Neuronal stem cell (in vitro differentiated cells): ENCODE measurements at regions not wholly inside any gene's neighbourhood (a gene's known extent, or its start where the extent isn't known, plus 50 kb on each side); places are given as distances from the start of the nearest gene placed in this dataset.
"Not testable (repeated sequence)": the region's sequence is repeated elsewhere in the genome, so short reads cannot be mapped to it uniquely, and the experiment has no call there.

Source experiments
- DNase-seq: peaks from one replicate; pipeline ENCODE4 v3.0.0-alpha.2; 2013; ENCODE audit warnings: low spot score
- H2AFZ ChIP-seq: one replicate; pipeline ENCODE4 v1.6.1; 2013; ENCODE audit warnings: mild to moderate bottlenecking, low read length, inconsistent platforms
- H2AK5ac ChIP-seq: 2 replicates; pipeline ENCODE4 v1.6.1; 2013; ENCODE audit warnings: low read depth, mild to moderate bottlenecking, inconsistent platforms, low read length, moderate library complexity, mixed read lengths
- H2BK120ac ChIP-seq: 2 replicates; pipeline ENCODE4 v1.6.1; 2013; ENCODE audit warnings: low read depth, mild to moderate bottlenecking, inconsistent platforms, low read length, moderate library complexity, mixed read lengths
- H2BK12ac ChIP-seq: one replicate; pipeline ENCODE4 v1.6.1; 2013; ENCODE audit warnings: low read length, inconsistent platforms
- H2BK15ac ChIP-seq: 2 replicates; pipeline ENCODE4 v1.6.1; 2013; ENCODE audit warnings: mild to moderate bottlenecking, low read length, inconsistent platforms, mixed read lengths
- H2BK5ac ChIP-seq: one replicate; pipeline ENCODE4 v1.6.1; 2013; ENCODE audit warnings: inconsistent platforms, mild to moderate bottlenecking, low read length, moderate library complexity
- H3K14ac ChIP-seq: one replicate; pipeline ENCODE4 v1.6.1; 2013; ENCODE audit warnings: low read length, inconsistent platforms
- H3K18ac ChIP-seq: 2 replicates; pipeline ENCODE4 v1.6.1; 2013; ENCODE audit warnings: low read length, inconsistent platforms
- H3K23ac ChIP-seq: 2 replicates; pipeline ENCODE4 v1.6.1; 2013; ENCODE audit warnings: low read depth, mild to moderate bottlenecking, mixed read lengths, low read length, inconsistent platforms; ENCODE audit not compliant: poor library complexity
- H3K27ac ChIP-seq: replicated peaks from 3 replicates; pipeline ENCODE4 v1.5.1; 2013; ENCODE audit warnings: low read length, inconsistent platforms
- H3K27me3 ChIP-seq, 3 experiments: 2 replicates each; pipeline ENCODE4 v1.6.1; 2013; ENCODE audit warnings: low read length in 3 of 3, mild to moderate bottlenecking in 2 of 3, inconsistent platforms in 1 of 3, low read depth in 1 of 3, mixed read lengths in 1 of 3, moderate library complexity in 1 of 3; ENCODE audit not compliant: control insufficient read depth in 3 of 3, insufficient read depth in 3 of 3
- H3K36me3 ChIP-seq, 2 donors: replicated peaks in 1 of 2; 2 replicates each; pipeline ENCODE4 v1.6.1; 2013; ENCODE audit warnings: low read length in 2 of 2; ENCODE audit not compliant: control insufficient read depth in 2 of 2, insufficient read depth in 2 of 2
- H3K4ac ChIP-seq: 2 replicates; pipeline ENCODE4 v1.6.1; 2013; ENCODE audit warnings: inconsistent platforms, mild to moderate bottlenecking, low read length, moderate library complexity
- H3K4me1 ChIP-seq, 2 donors: 1 replicate in 1 of 2; 2 replicates in 1 of 2; pipeline ENCODE4 v1.6.1; 2013; ENCODE audit warnings: low read length in 2 of 2, low read depth in 1 of 2; ENCODE audit not compliant: control insufficient read depth in 2 of 2, insufficient read depth in 1 of 2
- H3K4me2 ChIP-seq: one replicate; pipeline ENCODE4 v1.6.1; 2013; ENCODE audit warnings: mild to moderate bottlenecking, low read length, inconsistent platforms; ENCODE audit not compliant: insufficient read depth, poor library complexity, severe bottlenecking
- H3K4me3 ChIP-seq, 2 donors: 2 replicates each; pipeline ENCODE4 v1.5.1; 2013; ENCODE audit warnings: low read length in 2 of 2, mild to moderate bottlenecking in 2 of 2, inconsistent platforms in 1 of 2, moderate library complexity in 1 of 2
- H3K79me1 ChIP-seq: one replicate; pipeline ENCODE4 v1.6.1; 2013; ENCODE audit warnings: low read depth, mild to moderate bottlenecking, inconsistent platforms, low read length, moderate library complexity
- H3K9ac ChIP-seq: one replicate; pipeline ENCODE4 v1.6.1; 2013; ENCODE audit warnings: mild to moderate bottlenecking, low read depth, low read length, inconsistent platforms; ENCODE audit not compliant: poor library complexity
- H3K9me3 ChIP-seq, 2 donors: replicated peaks in 1 of 2; 2 replicates each; pipeline versions ENCODE3 to v1.6.1; 2013; ENCODE audit warnings: low read length in 2 of 2, mild to moderate bottlenecking in 2 of 2, inconsistent platforms in 1 of 2, low read depth in 1 of 2, mixed read lengths in 1 of 2, moderate library complexity in 1 of 2; ENCODE audit not compliant: control insufficient read depth in 2 of 2, insufficient read depth in 1 of 2
- H4K8ac ChIP-seq: one replicate; pipeline ENCODE4 v1.6.1; 2013; ENCODE audit warnings: low read depth, mild to moderate bottlenecking, inconsistent platforms, low read length, moderate library complexity
- H4K91ac ChIP-seq: one replicate; pipeline ENCODE4 v1.6.1; 2013; ENCODE audit warnings: low read length, low read depth, mild to moderate bottlenecking, inconsistent platforms; ENCODE audit not compliant: poor library complexity
- WGBS, 2 donors: extraction: QIAGEN DNeasy Blood & Tissue Kit; methylation state at CpG; one replicate each; pipeline ENCODE4 v1.1.7; 2013; ENCODE audit warnings: missing lambda C conversion rate in 2 of 2, mixed read lengths in 1 of 2; ENCODE audit not compliant: insufficient read length in 2 of 2, insufficient replicate concordance in 1 of 2; ENCODE audit errors: extremely low coverage in 2 of 2; 5-methylcytosine and 5-hydroxymethylcytosine counted together

DNA sequence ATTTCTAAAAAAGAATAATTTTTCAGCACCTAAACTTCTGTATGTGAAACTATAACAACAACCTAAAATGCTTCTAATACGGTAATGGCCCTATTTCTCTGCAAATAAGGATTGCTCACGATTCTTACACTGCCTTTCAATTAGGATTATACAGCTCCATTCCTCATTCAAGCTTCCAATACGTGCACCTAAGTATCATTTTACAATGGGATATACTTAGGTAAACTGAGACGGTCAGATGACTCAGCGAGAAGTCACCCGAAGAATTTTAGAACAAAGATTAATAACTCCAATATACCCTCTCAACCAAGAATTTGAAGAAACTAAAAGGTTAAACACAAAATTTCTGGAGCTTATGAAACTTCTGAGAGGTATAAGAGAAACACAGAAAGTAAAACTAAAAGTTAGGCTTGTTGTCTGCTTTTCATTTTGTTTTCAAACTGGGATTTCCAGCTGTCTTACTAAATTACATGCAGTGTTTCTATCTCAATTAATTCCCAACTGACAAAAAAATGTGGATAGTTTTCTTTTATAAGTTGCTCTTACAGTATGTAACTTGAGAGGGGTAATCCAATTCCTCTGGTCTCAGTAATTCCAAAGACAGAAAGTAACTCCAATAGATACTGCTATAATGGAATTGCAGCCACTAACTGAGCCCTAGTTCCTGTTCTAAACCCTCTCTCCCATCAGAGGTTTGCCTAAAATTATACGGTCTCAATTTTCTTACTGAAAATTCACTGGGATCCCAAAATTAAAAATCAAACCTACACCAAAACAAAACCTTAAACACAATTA is 69.9 kb upstream of the NBPF20 start:
- DNase-seq, H3K23ac ChIP-seq, H2BK12ac ChIP-seq, H2BK120ac ChIP-seq, H3K9ac ChIP-seq, H3K4me1 ChIP-seq, H2AK5ac ChIP-seq, H4K91ac ChIP-seq, H3K36me3 ChIP-seq, H3K4me3 ChIP-seq, H4K8ac ChIP-seq, H2BK5ac ChIP-seq, H3K9me3 ChIP-seq, H3K79me1 ChIP-seq, H3K4ac ChIP-seq, H3K27me3 ChIP-seq, H3K14ac ChIP-seq, H2BK15ac ChIP-seq, H3K18ac ChIP-seq, H2AFZ ChIP-seq, H3K27ac ChIP-seq, H3K4me2 ChIP-seq: not testable (repeated sequence)
- no CpG with 5 or more reads among the region's 7 CpGs for WGBS, 2 donors

DNA sequence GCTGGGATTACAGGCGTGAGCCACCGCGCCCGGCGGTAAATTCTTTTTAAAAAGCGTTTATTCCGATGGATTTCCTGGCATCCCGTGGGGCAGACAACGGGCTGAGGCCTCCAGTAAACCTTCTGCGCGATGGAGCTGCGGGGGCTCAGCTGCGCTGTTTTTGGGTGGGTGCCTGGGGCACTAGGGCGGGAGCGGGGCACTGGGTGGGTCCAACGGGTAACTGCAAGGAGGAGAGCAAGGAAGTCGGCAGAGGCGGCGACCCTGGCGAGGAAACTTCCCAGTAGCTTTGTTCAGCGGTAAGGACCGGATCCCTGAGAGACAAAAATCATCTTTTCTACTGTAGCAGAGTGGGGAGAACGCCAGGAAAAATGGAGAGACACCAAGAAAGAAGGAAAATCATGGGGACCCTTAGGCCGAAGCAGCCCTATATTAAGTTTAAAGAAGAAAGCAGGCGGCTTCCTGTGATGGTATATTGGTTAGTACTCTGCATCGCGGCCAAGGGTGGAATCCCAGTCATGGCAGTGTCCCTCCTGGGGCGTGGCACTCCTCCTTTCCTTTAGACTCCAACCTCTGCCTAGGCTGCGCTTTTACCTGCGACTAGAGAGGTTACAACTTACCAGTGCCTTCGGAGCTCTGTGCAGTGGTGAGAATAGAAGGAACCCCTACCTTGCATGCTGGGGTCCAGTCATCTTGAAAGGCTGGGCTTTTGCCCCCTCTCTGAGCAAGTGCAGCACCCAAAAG is 63.0 kb upstream of the NBPF20 start:
- WGBS, 2 donors = no CpG with 5 or more reads among the region's 31 CpGs
- H3K14ac ChIP-seq, H2BK5ac ChIP-seq, H3K4me3 ChIP-seq, H3K36me3 ChIP-seq, DNase-seq, H2AK5ac ChIP-seq, H3K18ac ChIP-seq, H3K27ac ChIP-seq, H4K8ac ChIP-seq, H2BK120ac ChIP-seq, H3K4ac ChIP-seq, H3K9ac ChIP-seq, H3K79me1 ChIP-seq, H4K91ac ChIP-seq, H2BK15ac ChIP-seq, H2AFZ ChIP-seq, H3K27me3 ChIP-seq, H3K4me2 ChIP-seq, H2BK12ac ChIP-seq, H3K4me1 ChIP-seq, H3K23ac ChIP-seq, H3K9me3 ChIP-seq: not testable (repeated sequence)

DNA sequence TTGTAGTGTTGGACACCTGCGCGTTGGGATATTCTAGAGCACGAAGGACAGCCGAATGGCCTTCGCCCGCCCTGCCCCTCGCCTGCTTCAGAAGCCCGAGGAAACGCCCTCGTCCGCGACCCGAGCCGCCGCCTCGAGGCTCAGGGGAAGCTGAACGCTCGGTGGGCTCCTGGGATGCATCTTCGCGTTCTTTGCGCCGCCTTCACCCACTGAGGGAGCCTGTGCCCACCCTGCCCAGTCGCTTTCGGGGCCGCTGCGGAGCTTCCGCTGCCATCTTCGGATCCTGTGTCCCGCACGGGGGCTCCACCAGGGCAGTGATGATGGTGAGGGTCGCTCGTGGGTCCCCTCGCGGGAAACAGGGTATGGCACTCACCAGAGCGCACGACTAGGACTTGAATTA is 61.8 kb upstream of the NBPF20 start:
- H2BK5ac ChIP-seq, DNase-seq, H3K4me2 ChIP-seq, H2BK120ac ChIP-seq, H3K9ac ChIP-seq, H3K27ac ChIP-seq, H3K14ac ChIP-seq, H3K79me1 ChIP-seq, H2BK12ac ChIP-seq, H2BK15ac ChIP-seq, H3K9me3 ChIP-seq, H3K36me3 ChIP-seq, H3K18ac ChIP-seq, H4K91ac ChIP-seq, H2AFZ ChIP-seq, H2AK5ac ChIP-seq, H3K4me1 ChIP-seq, H4K8ac ChIP-seq, H3K27me3 ChIP-seq, H3K4me3 ChIP-seq, H3K23ac ChIP-seq, H3K4ac ChIP-seq: not testable (repeated sequence)
- WGBS, 2 donors = no CpG with 5 or more reads among the region's 36 CpGs

DNA sequence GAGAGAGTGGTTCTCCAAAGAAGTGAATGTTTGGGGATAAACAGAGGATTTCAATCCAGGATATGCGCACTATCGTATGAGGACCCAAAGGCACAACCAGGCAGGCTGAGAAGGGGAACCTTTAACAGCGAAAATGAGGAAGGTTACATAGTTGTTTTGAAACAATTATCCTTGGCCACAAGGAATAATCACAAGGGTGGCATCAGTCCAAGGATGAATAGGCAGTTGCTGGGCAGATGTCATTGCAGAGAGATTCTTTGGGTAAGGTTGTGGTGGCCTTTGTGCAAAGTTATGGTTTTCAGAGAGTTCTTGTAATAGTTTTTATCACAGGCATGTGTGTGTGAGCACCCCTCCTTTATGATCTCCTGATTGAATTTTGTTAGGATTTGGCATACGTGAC is 58.9 kb upstream of the NBPF20 start:
- H3K9me3 ChIP-seq, H2BK15ac ChIP-seq, H3K4me2 ChIP-seq, H3K4ac ChIP-seq, H3K4me3 ChIP-seq, H3K18ac ChIP-seq, DNase-seq, H3K27me3 ChIP-seq, H2BK5ac ChIP-seq, H3K27ac ChIP-seq, H4K8ac ChIP-seq, H2AK5ac ChIP-seq, H2AFZ ChIP-seq, H3K36me3 ChIP-seq, H2BK120ac ChIP-seq, H2BK12ac ChIP-seq, H4K91ac ChIP-seq, H3K4me1 ChIP-seq, H3K9ac ChIP-seq, H3K14ac ChIP-seq, H3K79me1 ChIP-seq, H3K23ac ChIP-seq: not testable (repeated sequence)
- no CpG with 5 or more reads among the region's 4 CpGs for WGBS, 2 donors
